Panc1 (cell line): ENCODE measurements at regions not wholly inside any gene's neighbourhood (a gene's known extent, or its start where the extent isn't known, plus 50 kb on each side); places are given as distances from the start of the nearest gene placed in this dataset.

Experiments
- TCF7L2 ChIP-seq: IDR thresholded peaks from 2 replicates; pipeline ENCODE4 v1.6.1; 2011; ENCODE audit warnings: mild to moderate bottlenecking, low read depth, low read length, inconsistent platforms
- TF ChIP-seq, protein P1 (sequence below): fragments of 450-650 bp; IDR thresholded peaks from 2 replicates; pipeline ENCODE4 v1.5.1; 2017; ENCODE audit warnings: mild to moderate bottlenecking
- TF ChIP-seq, protein P2 (sequence below), 2 experiments: IDR thresholded peaks; 2 replicates each; pipeline ENCODE4 v1.6.1; 2011 to 2012; ENCODE audit warnings: low read depth in 2 of 2, control low read depth in 1 of 2, low read length in 1 of 2, mild to moderate bottlenecking in 1 of 2, moderate library complexity in 1 of 2; ENCODE audit not compliant: insufficient read depth in 1 of 2

DNA sequence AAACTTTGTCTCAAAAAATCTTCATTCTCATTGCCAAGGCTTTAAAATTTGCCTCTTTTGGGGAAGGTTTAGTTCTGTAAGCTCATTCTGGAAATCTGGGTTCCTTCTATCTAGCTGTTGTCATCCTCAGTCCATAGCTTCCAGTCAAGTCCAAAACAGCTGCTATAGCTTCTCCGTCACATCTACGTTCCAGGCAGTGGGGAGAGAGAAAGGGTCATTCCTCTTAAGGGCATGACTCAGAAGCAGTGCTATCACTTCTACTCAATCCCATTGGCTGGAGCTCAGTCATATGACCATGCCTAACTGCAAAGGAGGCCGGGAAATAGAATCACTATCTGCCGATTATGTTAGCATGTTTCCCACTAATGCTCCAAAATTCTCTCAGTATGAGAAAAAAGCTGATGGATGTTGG, 141.4 kb upstream of the PTPN1 start:
- TF ChIP-seq, protein P1, sequence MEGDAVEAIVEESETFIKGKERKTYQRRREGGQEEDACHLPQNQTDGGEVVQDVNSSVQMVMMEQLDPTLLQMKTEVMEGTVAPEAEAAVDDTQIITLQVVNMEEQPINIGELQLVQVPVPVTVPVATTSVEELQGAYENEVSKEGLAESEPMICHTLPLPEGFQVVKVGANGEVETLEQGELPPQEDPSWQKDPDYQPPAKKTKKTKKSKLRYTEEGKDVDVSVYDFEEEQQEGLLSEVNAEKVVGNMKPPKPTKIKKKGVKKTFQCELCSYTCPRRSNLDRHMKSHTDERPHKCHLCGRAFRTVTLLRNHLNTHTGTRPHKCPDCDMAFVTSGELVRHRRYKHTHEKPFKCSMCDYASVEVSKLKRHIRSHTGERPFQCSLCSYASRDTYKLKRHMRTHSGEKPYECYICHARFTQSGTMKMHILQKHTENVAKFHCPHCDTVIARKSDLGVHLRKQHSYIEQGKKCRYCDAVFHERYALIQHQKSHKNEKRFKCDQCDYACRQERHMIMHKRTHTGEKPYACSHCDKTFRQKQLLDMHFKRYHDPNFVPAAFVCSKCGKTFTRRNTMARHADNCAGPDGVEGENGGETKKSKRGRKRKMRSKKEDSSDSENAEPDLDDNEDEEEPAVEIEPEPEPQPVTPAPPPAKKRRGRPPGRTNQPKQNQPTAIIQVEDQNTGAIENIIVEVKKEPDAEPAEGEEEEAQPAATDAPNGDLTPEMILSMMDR = no peak
- no peak for TF ChIP-seq TCF7L2
- TF ChIP-seq, protein P2, sequence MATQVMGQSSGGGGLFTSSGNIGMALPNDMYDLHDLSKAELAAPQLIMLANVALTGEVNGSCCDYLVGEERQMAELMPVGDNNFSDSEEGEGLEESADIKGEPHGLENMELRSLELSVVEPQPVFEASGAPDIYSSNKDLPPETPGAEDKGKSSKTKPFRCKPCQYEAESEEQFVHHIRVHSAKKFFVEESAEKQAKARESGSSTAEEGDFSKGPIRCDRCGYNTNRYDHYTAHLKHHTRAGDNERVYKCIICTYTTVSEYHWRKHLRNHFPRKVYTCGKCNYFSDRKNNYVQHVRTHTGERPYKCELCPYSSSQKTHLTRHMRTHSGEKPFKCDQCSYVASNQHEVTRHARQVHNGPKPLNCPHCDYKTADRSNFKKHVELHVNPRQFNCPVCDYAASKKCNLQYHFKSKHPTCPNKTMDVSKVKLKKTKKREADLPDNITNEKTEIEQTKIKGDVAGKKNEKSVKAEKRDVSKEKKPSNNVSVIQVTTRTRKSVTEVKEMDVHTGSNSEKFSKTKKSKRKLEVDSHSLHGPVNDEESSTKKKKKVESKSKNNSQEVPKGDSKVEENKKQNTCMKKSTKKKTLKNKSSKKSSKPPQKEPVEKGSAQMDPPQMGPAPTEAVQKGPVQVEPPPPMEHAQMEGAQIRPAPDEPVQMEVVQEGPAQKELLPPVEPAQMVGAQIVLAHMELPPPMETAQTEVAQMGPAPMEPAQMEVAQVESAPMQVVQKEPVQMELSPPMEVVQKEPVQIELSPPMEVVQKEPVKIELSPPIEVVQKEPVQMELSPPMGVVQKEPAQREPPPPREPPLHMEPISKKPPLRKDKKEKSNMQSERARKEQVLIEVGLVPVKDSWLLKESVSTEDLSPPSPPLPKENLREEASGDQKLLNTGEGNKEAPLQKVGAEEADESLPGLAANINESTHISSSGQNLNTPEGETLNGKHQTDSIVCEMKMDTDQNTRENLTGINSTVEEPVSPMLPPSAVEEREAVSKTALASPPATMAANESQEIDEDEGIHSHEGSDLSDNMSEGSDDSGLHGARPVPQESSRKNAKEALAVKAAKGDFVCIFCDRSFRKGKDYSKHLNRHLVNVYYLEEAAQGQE (IDR thresholded peaks at IDR 0.05; ENCODE audit: insufficient read depth in 1 of 2, low read depth in 2 of 2, low read length in 1 of 2) = no peak
